ENCODE measurements at regions not wholly inside any gene's neighbourhood (a gene's known extent, or its start where the extent isn't known, plus 50 kb on each side); places are given as distances from the start of the nearest gene placed in this dataset.

DNA sequence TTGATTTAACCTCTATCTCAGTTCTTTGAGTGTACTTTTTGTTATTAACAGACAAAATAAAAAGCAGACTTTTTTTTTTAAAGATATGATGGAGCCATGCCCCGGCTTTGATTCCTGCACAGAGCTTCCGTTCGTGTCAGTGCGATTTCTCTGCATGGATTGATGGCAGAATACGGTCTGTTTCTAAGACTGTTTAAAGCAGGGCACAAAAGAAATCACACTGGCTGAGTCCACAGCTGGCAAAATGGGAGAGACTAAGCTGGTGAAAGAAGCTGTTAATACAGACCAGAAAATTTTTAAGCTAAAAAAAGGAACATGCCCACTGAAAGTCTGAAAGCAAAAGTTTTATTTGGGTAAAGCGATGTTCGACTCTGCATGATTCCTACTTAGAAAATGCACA is 501.4 kb upstream of the WWC1 start:
- no peak for DNase-seq (ENCODE audit: low spot score)

- no peak for DNase-seq (ENCODE audit: low spot score)
Measured at GRCh38 chr5:167790462-167791260, 500.8 kb upstream of the WWC1 start.

DNA sequence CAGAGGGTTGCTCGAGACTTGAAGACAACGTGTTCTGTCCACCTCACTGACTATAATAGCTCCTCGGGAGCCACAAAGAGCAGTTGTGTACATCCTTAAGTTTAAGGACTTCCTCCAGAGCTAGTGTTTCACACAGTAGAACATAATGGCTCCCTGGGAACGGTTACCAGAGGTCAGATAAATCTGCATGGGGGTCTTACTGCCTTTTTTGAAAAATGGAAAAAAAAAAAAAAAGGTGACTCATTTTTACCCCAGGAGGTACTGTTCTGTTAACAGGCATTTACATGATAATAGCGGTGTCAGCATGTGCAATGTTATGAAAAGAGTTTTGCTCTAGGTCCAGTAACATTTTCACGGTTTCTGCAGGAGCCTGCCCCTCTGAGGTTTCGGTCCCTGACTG is 498.9 kb upstream of the WWC1 start:
- no peak for DNase-seq (ENCODE audit: low spot score)

GRCh38 chr5:167793700-167794099 is 497.7 kb upstream of the WWC1 start:
- no peak for DNase-seq (ENCODE audit: low spot score)

GRCh38 chr5:167794121-167794520 is 497.3 kb upstream of the WWC1 start:
- DNase-seq (ENCODE audit: low spot score): no peak

GRCh38 chr5:167796672-167797071 is 494.8 kb upstream of the WWC1 start:
- DNase-seq (ENCODE audit: low spot score): no peak

GRCh38 chr5:167797933-167798332 is 493.5 kb upstream of the WWC1 start:
- DNase-seq (ENCODE audit: low spot score): no peak

DNA sequence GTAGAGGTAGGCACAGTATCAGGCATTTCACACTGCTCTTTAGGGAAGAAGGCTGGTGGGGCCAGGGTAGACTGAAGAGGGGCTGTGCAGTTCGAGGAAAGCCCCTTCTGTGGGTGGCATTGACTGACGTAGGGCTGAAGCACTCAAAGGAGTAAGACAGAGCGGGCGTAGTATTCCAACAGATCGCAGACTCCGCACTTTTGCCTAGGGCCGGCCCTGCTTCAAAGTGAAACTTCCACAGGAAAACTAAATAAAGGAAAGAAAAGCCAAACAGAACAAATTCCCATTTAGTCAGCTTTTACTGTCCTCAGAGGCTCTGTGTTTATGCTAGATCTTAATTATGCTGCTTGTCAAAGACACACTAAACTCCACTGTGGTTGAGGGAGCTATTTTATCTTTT is 493.0 kb upstream of the WWC1 start:
- DNase-seq (ENCODE audit: low spot score): no peak

GRCh38 chr5:167800427-167800826 is 491.0 kb upstream of the WWC1 start:
- no peak for DNase-seq (ENCODE audit: low spot score)

DNA sequence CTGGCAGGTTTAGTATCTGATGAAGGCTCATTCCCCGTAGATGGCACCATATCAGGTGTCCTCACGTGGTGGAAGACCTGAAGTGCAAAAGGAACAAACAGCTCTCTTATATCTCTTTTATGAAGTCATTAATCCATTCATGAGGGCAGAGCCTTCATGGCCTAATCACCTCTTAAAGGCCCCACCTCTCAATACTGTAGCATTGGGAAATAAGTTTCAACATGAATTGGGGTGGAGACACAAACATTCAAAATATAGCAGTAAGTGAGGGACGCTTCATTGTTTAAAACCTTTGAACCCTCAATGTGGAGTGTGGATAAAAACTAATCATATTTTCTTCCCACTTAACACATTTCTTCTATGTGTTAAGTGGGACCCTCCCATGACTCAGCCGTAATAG is 489.4 kb upstream of the WWC1 start:
- DNase-seq (ENCODE audit: low spot score): no peak

DNA sequence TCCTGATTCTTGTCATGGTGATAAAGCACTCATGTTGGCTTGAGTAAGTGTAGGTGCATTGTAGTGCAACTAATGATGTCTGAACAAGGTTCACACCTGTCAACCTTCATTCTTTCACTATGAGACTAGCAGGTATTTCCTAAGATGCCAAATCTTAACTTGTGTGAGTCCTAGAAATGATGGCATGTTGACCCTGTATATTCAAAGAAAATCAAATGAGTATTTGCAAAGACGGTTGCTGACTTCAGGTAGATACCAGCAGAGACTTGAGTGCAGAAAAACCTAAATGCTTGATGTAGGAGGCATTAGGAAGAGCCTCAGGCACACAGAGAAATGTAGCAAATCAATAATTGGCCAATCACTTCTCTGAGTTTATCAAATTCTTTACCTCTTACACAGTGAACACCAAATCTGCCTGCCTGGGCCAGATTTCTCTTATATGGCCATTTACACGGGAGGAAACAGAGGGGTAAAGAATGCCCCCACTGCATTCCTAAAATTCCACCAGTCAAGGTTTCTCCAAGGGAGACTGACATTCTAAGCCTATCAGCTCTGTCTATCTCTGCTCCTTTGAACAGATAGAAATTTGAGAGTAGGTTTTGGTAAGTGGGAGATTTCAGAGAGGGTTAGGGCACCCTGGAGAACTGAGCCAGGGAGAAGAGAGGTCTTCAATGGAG is 488.6 kb upstream of the WWC1 start:
- no peak for DNase-seq (ENCODE audit: low spot score)

GRCh38 chr5:167804512-167805220 is 486.8 kb upstream of the WWC1 start:
- DNase-seq (ENCODE audit: low spot score): no peak

DNA sequence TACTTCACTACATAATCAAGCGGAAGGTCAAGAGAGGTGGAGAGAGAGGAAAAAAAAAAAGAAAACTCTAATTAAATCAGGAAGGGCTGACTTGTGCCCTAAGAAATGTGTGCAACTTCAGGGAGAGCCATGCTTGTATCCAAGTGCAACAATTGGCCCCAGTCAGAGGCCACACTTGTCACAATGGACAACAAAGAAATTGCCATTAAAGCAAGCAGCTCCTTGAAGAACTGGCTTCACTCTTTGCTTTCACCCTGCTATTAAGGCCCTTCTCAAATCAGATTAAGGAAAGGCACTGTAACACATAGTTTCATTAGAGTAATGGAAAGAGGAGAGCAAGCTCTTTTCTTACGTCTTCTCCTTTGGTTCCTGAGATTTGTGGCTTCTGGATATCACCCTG is 480.9 kb upstream of the WWC1 start:
- DNase-seq (ENCODE audit: low spot score): no peak

GRCh38 chr5:167812871-167813270 is 478.6 kb upstream of the WWC1 start:
- no peak for DNase-seq (ENCODE audit: low spot score)

GRCh38 chr5:167813389-167813788 is 478.1 kb upstream of the WWC1 start:
- DNase-seq (ENCODE audit: low spot score): no peak

DNA sequence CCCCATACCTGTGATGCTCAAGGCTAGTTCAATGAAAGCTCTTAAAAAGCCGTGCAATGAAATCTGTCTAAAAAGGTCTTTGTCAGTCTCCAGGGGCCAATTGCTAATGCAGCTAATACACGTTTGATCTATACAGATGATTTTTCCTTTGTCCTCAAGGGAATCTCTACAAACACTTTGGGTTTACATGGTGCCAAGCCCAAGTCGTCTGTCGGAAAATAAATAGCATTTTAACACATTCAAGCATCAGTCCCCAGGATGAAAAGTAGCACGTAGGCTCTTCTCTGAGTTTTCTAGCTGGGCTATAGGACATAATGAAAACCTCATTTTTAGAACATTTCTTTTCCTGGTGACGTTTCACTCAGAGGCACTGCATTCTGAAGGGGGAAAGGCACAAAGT is 477.4 kb upstream of the WWC1 start:
- no peak for DNase-seq (ENCODE audit: low spot score)

DNA sequence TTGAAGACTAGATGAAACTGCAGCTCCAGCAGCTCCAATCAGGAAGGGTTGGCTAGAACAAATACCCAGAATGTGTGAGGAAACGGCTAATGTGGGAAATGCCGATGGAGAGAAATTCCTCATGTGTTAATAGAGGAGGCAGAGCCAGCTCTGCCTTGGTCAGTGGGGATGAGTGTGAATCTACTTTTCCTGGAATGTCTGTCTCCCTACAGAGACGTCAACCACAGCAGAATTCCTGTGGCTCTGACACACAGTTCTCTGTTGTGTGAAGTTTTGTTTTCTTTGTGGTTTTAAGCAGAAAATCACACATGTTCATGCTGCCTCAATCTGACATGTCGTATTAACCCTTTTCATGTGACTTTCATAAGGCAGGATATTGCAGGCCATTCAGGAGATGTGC is 476.6 kb upstream of the WWC1 start:
- DNase-seq (ENCODE audit: low spot score): peak; percentile 43

DNA sequence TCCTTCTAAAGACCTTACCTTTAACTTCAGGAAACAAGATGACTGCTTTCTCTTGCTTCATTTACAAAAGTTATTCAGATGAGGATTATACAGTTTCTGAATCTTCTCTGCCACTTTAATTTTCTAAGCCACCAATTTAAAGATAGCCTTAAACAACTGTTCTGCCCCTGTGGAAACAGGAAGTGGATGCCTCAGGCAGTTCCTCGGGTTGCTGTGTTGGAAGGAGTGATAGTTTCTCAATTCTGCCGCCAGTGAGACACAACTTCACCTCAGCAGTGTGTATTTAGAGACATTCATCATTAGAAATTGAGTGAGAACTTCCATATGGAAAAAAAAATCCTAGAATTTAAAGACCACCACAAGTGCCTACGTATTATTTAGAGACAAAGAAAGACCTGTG is 475.1 kb upstream of the WWC1 start:
- DNase-seq (ENCODE audit: low spot score): no peak

DNA sequence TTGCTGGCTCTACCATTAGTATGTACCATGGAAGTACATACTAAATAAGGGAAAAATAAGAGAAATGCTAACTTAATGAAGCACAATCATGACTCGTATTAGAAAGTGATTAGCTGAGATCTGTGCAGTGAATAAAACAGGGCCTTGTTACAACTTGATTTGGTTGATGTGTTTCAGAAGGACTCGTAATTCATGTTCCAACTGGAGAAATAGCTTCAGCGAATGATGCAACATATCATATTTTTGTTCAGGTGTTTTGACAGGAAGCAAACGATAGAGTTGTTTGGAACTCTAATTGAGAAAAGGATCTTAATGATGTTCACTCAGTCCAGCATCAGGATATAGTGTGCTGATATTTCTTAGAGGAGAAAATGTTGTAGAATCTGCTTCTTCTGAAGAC is 474.6 kb upstream of the WWC1 start:
- DNase-seq (ENCODE audit: low spot score): no peak

- no peak for DNase-seq (ENCODE audit: low spot score)
Measured at GRCh38 chr5:167819406-167819805, 472.0 kb upstream of the WWC1 start.

DNA sequence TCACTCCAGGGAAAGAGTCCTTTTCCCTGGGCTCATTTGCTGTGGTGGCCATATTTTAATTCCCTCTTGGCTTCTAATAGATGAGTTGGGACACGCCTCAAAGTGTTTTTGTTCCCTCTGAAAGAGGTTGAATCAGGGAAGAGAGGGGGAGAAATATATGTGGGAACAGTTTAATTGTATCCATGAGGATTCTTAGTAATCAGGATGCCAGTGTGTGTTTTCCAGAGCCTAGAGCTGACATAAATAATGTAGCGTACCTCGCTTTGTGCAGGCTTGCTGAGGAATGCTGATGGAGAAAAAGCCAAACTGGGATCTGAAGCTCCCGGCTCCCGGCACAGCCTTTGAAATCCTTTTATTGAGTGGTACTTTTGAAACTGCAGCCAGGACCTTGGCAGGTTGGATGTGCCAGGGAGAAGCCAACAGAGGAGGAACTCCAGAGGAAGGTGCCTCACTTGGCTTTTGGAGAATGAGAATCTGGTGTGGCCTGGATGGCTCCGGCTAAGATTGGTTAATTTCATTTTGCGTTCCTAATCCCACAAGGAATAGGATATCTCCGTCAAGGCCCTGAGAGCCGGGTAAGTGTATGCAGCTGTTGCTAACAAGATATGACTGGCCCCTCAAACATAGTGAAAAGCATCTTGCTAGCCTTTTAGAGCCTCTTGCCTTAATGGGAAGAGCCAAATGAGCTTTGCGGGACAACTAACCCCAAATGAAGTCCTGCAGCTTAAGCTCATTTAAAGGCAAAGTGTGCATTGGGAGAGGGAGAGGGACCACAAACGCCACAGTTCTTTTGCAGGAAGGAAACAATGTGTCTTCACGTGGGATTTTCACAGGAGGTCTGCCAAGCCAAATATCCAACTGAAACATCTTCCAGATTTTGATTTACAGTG is 471.1 kb upstream of the WWC1 start:
- no peak for DNase-seq (ENCODE audit: low spot score)

DNA sequence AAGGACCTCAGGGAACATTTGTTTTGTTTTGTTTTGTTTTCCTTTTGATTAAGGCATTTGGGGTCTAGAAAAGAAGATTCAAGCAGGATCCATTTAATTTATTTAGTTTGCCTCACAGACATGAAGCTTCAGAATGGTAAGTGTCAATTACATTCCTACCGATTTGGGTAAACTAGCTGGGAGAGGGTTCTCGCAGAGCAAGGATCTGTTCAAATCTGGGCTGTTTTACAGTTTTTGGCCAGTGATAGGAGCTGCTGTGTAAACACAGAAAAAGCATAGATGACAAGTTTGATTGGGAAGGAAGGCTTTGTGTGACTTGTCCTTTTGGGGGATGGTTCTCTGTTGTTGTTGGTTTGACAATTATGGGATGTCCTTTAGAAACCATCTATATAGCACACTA is 470.3 kb upstream of the WWC1 start:
- no peak for DNase-seq (ENCODE audit: low spot score)
